IgD-negative memory B cell (primary cell): ENCODE measurements at regions not wholly inside any gene's neighbourhood (a gene's known extent, or its start where the extent isn't known, plus 50 kb on each side); places are given as distances from the start of the nearest gene placed in this dataset.
"Not testable (repeated sequence)": the region's sequence is repeated elsewhere in the genome, so short reads cannot be mapped to it uniquely, and the experiment has no call there.

Experiments used
- H3K27ac Mint-ChIP-seq, 3 donors: one replicate each; pipeline ENCODE4 v1.8.0; 2020 to 2022; ENCODE audit warnings: mild to moderate bottlenecking in 3 of 3, mixed read lengths in 3 of 3, moderate library complexity in 1 of 3
- H3K27me3 Mint-ChIP-seq: one replicate; pipeline ENCODE4 v1.8.0; 2021; ENCODE audit warnings: mixed read lengths
- H3K36me3 Mint-ChIP-seq: one replicate; pipeline ENCODE4 v1.8.0; 2020; ENCODE audit warnings: mild to moderate bottlenecking, mixed read lengths
- H3K4me1 Mint-ChIP-seq, 3 donors: one replicate each; pipeline ENCODE4 v1.8.0; 2020 to 2022; ENCODE audit warnings: mixed read lengths in 3 of 3, mild to moderate bottlenecking in 1 of 3
- H3K4me3 Mint-ChIP-seq, 4 donors: one replicate each; pipeline ENCODE4 v1.8.0; 2020 to 2022; ENCODE audit warnings: mild to moderate bottlenecking in 4 of 4, mixed read lengths in 4 of 4, moderate library complexity in 3 of 4
- H3K9me3 Mint-ChIP-seq, 3 donors: one replicate each; pipeline ENCODE4 v1.8.0; 2020 to 2021; ENCODE audit warnings: mixed read lengths in 3 of 3, mild to moderate bottlenecking in 1 of 3

DNA sequence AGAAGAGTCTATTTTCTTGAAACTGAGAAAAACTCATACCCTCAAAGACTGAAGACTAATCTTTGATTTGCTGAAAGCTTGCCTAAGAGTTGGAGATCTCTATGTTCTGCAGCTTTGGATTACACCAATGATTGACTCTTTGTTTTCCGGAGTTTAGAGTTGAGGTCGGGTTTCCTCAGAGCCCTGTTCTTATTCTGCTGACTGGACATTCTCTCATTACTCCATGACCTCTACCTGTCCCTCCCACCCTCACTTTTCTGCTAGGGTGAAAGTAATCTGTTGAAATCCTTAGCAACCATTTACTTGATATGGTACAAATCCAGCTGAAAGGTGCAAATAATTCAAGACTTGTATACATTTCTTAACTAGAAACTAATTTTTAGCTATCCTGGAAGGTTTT, 421.5 kb upstream of the FRG1 start:
- H3K27ac Mint-ChIP-seq, result no peak overlapping the region
- H3K27me3 Mint-ChIP-seq, result no peaks in the 10 kb centered on the region
- H3K36me3 Mint-ChIP-seq, result no peaks in the 10 kb centered on the region
- H3K4me3 Mint-ChIP-seq, result no peak overlapping the region
- H3K4me1 Mint-ChIP-seq, result no peaks in the 10 kb centered on the region
- peaks cover 4 to 10% (median 5%) of the 10 kb centered on the region in 3 donors for H3K9me3 Mint-ChIP-seq

DNA sequence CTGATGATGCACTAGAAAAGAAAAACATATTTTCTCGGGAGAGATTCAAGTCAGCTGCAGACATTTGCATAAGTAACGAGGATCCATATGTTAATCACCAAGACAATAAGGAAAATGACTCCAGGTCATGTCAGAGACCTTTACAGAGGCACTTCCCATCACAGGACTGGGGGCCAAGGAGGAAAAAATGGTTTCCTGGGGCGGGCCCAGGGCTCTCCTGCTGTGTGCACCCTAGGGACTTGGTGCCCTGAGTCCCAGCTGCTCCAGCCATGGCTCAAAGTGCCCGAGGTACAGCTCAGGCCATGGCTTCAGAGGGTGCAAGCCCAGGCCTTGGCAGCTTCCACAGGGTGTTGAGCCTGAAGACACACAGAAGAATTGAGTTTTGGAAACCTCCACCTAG, 415.4 kb upstream of the FRG1 start:
- Mint-ChIP-seq H3K9me3 (peaks cover 5 to 23% (median 11%) of the 10 kb centered on the region in 3 donors), H3K27me3 (no peaks in the 10 kb centered on the region), H3K27ac (no peak overlapping the region)

DNA sequence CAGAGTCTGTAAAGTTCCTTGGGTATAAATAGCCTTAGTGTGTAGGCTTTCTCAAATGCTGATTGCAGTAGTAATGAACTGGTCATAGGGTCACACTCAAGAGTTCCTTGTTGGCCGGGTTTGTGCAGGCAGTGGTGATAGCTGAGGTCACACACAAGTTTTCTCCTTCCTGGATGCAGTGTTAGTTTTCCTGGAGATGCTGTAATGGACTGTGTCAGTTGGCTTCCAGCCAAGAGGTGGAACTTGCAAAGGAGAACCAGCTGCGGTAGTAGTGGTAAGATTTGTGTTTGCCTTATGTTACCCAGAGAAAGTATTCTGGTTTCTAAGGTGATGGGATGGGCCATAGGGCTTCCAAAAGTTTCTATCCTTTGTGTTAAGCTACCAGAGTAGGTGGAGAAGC, 409.8 kb upstream of the FRG1 start:
- no peaks in the 10 kb centered on the region for H3K4me1 Mint-ChIP-seq
- H3K36me3 Mint-ChIP-seq, result no peaks in the 10 kb centered on the region
- no peak overlapping the region for H3K4me3 Mint-ChIP-seq
- peaks cover 8 to 19% (median 11%) of the 10 kb centered on the region in 3 donors for H3K9me3 Mint-ChIP-seq
- H3K27ac Mint-ChIP-seq, result no peak overlapping the region
- no peaks in the 10 kb centered on the region for H3K27me3 Mint-ChIP-seq

More for the DNA sequence above, 415.4 kb upstream of the FRG1 start:
- no peak overlapping the region for H3K4me3 Mint-ChIP-seq
- no peaks in the 10 kb centered on the region for H3K4me1 Mint-ChIP-seq
- no peaks in the 10 kb centered on the region for H3K36me3 Mint-ChIP-seq

DNA sequence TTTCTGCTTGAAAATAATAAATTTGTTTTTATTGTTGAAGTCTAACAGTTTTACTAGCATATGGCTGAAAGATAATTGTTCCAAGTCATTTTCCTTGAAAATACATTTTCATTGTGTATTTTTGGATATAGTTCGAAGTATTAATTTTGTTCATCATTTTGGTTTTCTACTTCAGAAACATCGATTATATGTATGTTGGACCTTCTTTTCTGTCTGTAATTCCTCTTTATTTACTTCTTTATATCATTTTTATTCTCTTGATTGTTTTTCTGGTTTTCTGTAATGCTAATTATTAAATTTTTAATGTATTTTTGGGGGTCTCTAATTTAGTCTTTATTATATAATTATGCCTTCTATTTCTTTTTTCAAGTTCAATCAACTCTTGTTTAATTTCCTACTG, 407.1 kb upstream of the FRG1 start:
- no peaks in the 10 kb centered on the region for H3K27me3 Mint-ChIP-seq
- no peak overlapping the region for H3K27ac Mint-ChIP-seq
- H3K4me1 Mint-ChIP-seq, result no peaks in the 10 kb centered on the region
- H3K4me3 Mint-ChIP-seq, result no peak overlapping the region
- H3K36me3 Mint-ChIP-seq, result no peaks in the 10 kb centered on the region
- peaks cover 6 to 14% (median 13%) of the 10 kb centered on the region in 3 donors for H3K9me3 Mint-ChIP-seq

GRCh38 chr4:189547559-189547958, 393.1 kb upstream of the FRG1 start:
- H3K9me3 Mint-ChIP-seq, result peaks cover 0 to 4% (median 3%) of the 10 kb centered on the region in 3 donors
- H3K4me3 Mint-ChIP-seq, result no peak overlapping the region
- no peaks in the 10 kb centered on the region for H3K36me3 Mint-ChIP-seq
- H3K4me1 Mint-ChIP-seq, result no peaks in the 10 kb centered on the region
- no peak overlapping the region for H3K27ac Mint-ChIP-seq
- no peaks in the 10 kb centered on the region for H3K27me3 Mint-ChIP-seq

- no peaks in the 10 kb centered on the region for H3K27me3 Mint-ChIP-seq
- H3K27ac Mint-ChIP-seq, result no peak overlapping the region
- H3K4me3 Mint-ChIP-seq, result no peak overlapping the region
- no peaks in the 10 kb centered on the region for H3K4me1 Mint-ChIP-seq
- no peaks in the 10 kb centered on the region for H3K36me3 Mint-ChIP-seq
- H3K9me3 Mint-ChIP-seq, result peaks cover 0 to 5% (median 2%) of the 10 kb centered on the region in 3 donors
Observed at GRCh38 chr4:189548484-189549125, 392.1 kb upstream of the FRG1 start.

- H3K36me3 Mint-ChIP-seq, H3K4me1 Mint-ChIP-seq, H3K27me3 Mint-ChIP-seq, H3K27ac Mint-ChIP-seq, H3K4me3 Mint-ChIP-seq, H3K9me3 Mint-ChIP-seq: not testable (repeated sequence)
Observed at GRCh38 chr4:189551931-189552670, 388.6 kb upstream of the FRG1 start.

DNA sequence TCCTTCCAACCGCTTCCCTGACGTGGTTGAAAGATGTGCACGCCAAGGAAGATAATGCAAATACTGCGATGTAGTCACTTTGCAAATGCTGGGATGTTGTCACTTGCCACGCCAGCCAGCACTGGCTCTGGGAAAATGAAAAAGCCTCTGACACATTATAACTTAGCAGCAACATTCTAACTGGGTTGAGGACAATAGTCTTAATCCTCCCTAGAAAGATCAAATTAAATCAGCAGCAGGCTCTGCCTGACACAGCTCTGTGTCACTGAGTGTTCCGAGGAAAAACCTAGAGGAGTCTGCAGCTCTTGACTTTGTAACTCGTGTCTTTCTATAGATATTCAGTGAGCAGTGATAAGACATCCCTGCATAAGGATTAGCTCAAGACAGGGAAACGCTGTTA, 380.1 kb upstream of the FRG1 start:
- H3K4me1 Mint-ChIP-seq, H3K9me3 Mint-ChIP-seq, H3K36me3 Mint-ChIP-seq: not testable (repeated sequence)

DNA sequence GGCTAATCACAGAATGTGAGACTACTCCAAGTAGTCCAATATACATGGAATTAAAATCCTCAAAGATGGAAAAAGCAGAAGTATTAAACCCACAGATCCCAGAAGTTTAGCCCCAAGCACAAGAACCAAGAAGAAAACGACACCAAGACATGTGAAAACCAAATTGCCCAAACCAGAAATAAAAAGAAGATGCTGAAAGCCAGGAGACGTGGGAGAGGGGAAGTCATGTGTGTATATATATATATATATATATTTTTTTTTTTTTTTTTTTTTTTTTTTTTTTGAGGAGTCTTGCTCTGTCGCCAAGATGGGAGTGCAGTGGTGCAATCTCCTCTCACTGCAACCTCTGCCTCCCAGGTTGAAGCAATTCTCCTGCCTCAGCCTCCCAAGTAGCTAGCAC, 376.9 kb upstream of the FRG1 start:
- not testable (repeated sequence) for H3K36me3 Mint-ChIP-seq, H3K27me3 Mint-ChIP-seq, H3K27ac Mint-ChIP-seq, H3K4me1 Mint-ChIP-seq, H3K9me3 Mint-ChIP-seq, H3K4me3 Mint-ChIP-seq

More for the DNA sequence above, 380.1 kb upstream of the FRG1 start:
- H3K27me3 Mint-ChIP-seq, H3K4me3 Mint-ChIP-seq, H3K27ac Mint-ChIP-seq: not testable (repeated sequence)

DNA sequence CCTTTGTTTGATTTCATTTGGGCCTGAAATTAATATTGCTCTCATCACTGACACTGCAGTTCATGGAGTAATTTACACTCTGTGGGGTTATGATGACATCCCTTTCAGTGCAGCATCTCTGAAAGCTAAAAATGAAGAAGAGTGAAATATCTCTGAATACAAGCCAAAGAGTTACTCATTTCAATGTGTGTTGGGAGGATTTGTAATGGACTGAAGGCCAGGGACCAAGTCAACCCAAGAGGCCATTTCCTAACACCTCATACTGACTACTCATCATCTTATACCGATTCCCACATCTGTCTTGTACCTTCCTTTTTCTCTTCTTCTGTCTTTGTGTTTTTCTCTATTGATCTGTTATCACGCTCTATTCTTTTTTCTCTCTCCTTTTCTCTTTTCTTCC, 374.4 kb upstream of the FRG1 start:
- not testable (repeated sequence) for H3K27ac Mint-ChIP-seq, H3K27me3 Mint-ChIP-seq, H3K36me3 Mint-ChIP-seq, H3K4me1 Mint-ChIP-seq, H3K4me3 Mint-ChIP-seq, H3K9me3 Mint-ChIP-seq

GRCh38 chr4:189566900-189567299, 373.8 kb upstream of the FRG1 start:
- not testable (repeated sequence) for H3K27ac Mint-ChIP-seq, H3K9me3 Mint-ChIP-seq, H3K36me3 Mint-ChIP-seq, H3K4me3 Mint-ChIP-seq, H3K4me1 Mint-ChIP-seq, H3K27me3 Mint-ChIP-seq

DNA sequence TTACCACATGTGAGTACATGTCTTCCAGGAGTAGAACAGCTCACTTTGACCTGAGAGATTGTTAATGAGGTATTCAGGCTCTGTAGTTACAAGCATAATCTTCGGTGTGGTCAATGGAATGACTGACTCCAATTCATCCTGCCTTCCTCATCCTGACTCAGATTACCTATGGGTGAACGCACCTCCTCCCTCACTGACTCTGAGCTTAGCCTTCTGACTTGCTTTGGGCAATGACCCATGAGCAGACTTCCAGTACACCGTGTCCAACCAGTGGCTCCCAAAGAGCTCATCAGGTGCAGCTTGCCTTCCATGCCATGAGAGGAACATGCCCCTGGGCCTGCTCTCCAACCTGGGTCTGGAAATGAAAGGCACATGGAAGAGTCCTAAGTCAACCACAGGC, 361.0 kb upstream of the FRG1 start:
- not testable (repeated sequence) for H3K4me1 Mint-ChIP-seq, H3K9me3 Mint-ChIP-seq, H3K36me3 Mint-ChIP-seq, H3K27ac Mint-ChIP-seq, H3K4me3 Mint-ChIP-seq, H3K27me3 Mint-ChIP-seq

- H3K36me3 Mint-ChIP-seq, H3K4me3 Mint-ChIP-seq, H3K9me3 Mint-ChIP-seq, H3K27ac Mint-ChIP-seq, H3K27me3 Mint-ChIP-seq, H3K4me1 Mint-ChIP-seq: not testable (repeated sequence)
Observed at GRCh38 chr4:189586908-189587632, 353.6 kb upstream of the FRG1 start.

GRCh38 chr4:189589201-189589600, 351.5 kb upstream of the FRG1 start:
- H3K27ac Mint-ChIP-seq, H3K4me3 Mint-ChIP-seq, H3K9me3 Mint-ChIP-seq, H3K36me3 Mint-ChIP-seq, H3K27me3 Mint-ChIP-seq, H3K4me1 Mint-ChIP-seq: not testable (repeated sequence)

DNA sequence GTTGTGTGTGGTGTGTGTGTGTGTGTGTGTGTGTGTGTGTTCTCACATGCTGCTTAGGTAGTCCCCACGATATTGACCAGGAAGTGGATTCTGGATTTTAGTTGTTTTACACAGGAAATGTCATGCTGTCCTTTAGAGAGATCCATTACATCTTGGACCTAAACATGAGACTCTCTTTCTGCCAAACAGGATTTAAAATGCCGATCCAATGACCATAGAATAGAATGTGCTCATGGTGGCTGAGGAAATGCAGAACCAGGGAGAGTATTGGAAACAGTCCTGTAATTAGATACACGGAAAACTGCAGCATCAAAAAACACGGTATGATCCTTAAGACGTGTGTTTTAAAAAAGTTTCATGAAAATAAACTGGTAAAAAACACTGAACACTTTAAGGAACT, 347.8 kb upstream of the FRG1 start:
- H3K4me3 Mint-ChIP-seq, result no peak overlapping the region
- H3K9me3 Mint-ChIP-seq, result peaks cover 0 to 6% (median 0%) of the 10 kb centered on the region in 3 donors
- no peaks in the 10 kb centered on the region for H3K4me1 Mint-ChIP-seq
- H3K36me3 Mint-ChIP-seq, result no peaks in the 10 kb centered on the region
- no peaks in the 10 kb centered on the region for H3K27me3 Mint-ChIP-seq
- no peak overlapping the region for H3K27ac Mint-ChIP-seq

GRCh38 chr4:189597341-189597740, 343.3 kb upstream of the FRG1 start:
- Mint-ChIP-seq H3K27ac (no peak overlapping the region), H3K36me3 (no peaks in the 10 kb centered on the region), H3K4me3 (no peak overlapping the region), H3K27me3 (no peaks in the 10 kb centered on the region), H3K4me1 (no peaks in the 10 kb centered on the region), H3K9me3 (no peaks in the 10 kb centered on the region)
